ENCODE measurements at regions not wholly inside any gene's neighbourhood (a gene's known extent, or its start where the extent isn't known, plus 50 kb on each side); places are given as distances from the start of the nearest gene placed in this dataset.

DNA sequence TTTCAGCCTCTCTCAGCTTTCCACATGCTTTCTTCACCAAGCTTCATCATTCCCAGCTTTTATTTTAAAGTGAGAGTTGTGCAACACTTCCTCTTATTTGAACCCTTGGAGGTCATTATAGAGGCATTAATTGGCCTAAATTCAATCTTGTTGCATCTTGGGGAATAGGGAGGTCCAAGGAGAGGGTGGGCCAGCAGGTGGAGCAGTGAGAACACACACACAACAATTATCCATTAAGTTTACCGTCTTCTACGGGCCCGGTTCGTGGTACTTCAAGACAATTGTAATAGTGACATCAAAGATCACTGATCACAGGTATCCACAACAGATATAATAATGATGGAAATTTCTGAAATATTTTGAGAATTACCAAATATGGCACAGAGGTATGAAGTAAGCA is 457.2 kb upstream of the SMIM21 start:
- Histone ChIP-seq H2AFZ (ENCODE audit: low read length, unreplicated experiment) (no peak overlapping the region), H3K36me3 (ENCODE audit: insufficient read depth, low read length) (no peaks in the 10 kb centered on the region), H3K27me3 (ENCODE audit: insufficient read depth, low read length) (no peaks in the 10 kb centered on the region)

DNA sequence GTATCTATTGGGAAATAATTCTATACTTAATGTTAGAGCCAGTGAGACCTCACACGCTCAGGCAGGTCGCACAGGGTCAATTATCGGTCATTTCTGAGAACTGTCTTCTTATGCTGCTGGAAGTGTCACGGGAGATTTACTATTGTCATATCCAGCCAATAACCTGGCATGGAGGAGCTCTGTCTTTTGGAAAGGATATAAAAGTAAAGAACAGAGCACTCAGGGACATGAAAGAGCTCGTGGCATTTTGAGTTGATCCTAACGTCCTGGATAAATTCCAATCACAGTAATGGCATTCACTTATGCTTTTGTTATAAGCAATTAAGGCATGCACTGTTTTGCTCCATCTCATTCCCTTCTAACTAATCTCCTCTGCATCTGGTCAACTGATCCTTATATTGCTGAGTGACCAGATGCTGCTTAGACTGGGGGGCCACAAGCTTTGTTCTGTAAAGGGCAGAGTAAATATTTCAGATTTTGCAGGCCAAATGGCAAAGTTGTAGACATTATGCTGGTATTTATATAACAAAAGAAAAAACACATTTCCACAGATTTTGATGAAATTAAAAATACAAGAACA is 453.5 kb upstream of the SMIM21 start:
- Histone ChIP-seq H3K4me3 (ENCODE audit: low read depth, low read length) (no peak overlapping the region), H3K27ac (ENCODE audit: low read depth, low read length) (no peak overlapping the region), H3K27me3 (ENCODE audit: insufficient read depth, low read length) (no peaks in the 10 kb centered on the region), H2AFZ (ENCODE audit: low read length, unreplicated experiment) (no peak overlapping the region), H3K79me2 (ENCODE audit: control insufficient read depth, insufficient read depth, low read length, unreplicated experiment) (no peaks in the 10 kb centered on the region), H3K4me1 (ENCODE audit: control insufficient read depth, insufficient read depth, low read length, unreplicated experiment) (no peaks in the 10 kb centered on the region), H3K36me3 (ENCODE audit: insufficient read depth, low read length) (no peaks in the 10 kb centered on the region)

More for the DNA sequence above, 457.2 kb upstream of the SMIM21 start:
- H3K27ac ChIP-seq (ENCODE audit: low read depth, low read length): no peak overlapping the region
- no peaks in the 10 kb centered on the region for H3K4me1 ChIP-seq (ENCODE audit: control insufficient read depth, insufficient read depth, low read length, unreplicated experiment)
- no peak overlapping the region for H3K4me3 ChIP-seq (ENCODE audit: low read depth, low read length)
- H3K79me2 ChIP-seq (ENCODE audit: control insufficient read depth, insufficient read depth, low read length, unreplicated experiment): no peaks in the 10 kb centered on the region

DNA sequence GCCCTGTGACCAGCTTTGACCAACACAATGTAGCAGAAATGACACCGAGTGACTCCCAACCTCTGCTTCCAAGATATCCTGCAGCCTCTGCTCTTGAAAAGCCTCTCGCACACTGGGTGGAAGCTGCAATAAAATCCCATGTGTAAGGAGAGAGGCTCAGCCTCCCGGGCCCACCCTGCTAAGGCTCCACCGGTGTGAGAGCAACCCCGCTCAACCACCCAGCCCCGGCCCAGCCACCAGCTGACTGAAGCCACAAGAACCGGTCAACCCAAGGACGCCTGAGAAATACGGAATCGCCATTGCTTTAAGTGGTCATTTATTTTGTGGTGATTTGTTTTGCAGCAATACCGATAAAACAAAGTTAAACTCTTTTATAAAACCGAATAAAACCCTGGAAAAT is 452.8 kb upstream of the SMIM21 start:
- Histone ChIP-seq H3K36me3 (ENCODE audit: insufficient read depth, low read length) (no peaks in the 10 kb centered on the region), H3K4me1 (ENCODE audit: control insufficient read depth, insufficient read depth, low read length, unreplicated experiment) (no peaks in the 10 kb centered on the region), H2AFZ (ENCODE audit: low read length, unreplicated experiment) (no peak overlapping the region), H3K4me3 (ENCODE audit: low read depth, low read length) (no peak overlapping the region), H3K27ac (ENCODE audit: low read depth, low read length) (no peak overlapping the region), H3K27me3 (ENCODE audit: insufficient read depth, low read length) (no peaks in the 10 kb centered on the region), H3K79me2 (ENCODE audit: control insufficient read depth, insufficient read depth, low read length, unreplicated experiment) (no peaks in the 10 kb centered on the region)

DNA sequence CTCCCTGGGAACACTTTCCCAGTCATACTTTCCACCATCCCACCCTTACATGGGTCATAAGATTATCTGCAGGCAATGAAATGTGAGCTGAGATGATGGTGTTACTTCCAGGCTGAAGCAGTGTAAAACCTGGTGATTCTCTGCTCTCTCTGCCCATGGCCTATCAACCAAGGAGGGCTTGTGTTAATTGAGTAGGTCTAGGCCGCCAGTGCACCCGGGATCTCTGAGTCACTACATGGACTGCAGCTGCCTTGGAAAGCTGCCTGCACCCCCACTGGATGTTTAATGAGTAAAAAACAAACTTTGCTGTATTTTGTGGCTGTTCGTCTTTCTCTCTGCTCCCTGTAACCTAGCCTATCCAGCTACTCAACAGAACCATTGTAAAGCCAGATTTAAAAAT is 451.7 kb upstream of the SMIM21 start:
- no peaks in the 10 kb centered on the region for H3K79me2 ChIP-seq (ENCODE audit: control insufficient read depth, insufficient read depth, low read length, unreplicated experiment)
- no peak overlapping the region for H3K27ac ChIP-seq (ENCODE audit: low read depth, low read length)
- no peaks in the 10 kb centered on the region for H3K4me1 ChIP-seq (ENCODE audit: control insufficient read depth, insufficient read depth, low read length, unreplicated experiment)
- no peak overlapping the region for H3K4me3 ChIP-seq (ENCODE audit: low read depth, low read length)
- no peaks in the 10 kb centered on the region for H3K36me3 ChIP-seq (ENCODE audit: insufficient read depth, low read length)
- no peaks in the 10 kb centered on the region for H3K27me3 ChIP-seq (ENCODE audit: insufficient read depth, low read length)
- H2AFZ ChIP-seq (ENCODE audit: low read length, unreplicated experiment): no peak overlapping the region

DNA sequence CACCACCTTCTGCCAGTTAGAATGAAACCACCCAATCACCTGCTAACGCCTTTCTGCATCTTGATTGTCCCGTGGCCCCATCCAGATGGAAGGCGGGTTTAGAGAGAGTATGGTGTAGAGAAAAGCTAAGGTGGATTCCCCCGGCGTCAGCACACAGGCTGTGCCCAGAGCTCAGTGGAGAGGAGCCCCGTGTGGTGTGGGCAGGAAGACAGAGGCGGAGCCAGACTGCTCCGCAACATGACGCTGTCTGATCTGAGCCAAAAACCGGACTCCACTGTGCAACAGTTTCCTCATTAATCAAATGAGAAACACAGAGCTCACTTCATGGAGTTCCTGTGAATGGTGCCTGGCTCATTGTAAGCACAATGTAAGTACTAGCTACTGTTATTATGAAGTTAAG is 448.1 kb upstream of the SMIM21 start:
- no peaks in the 10 kb centered on the region for H3K27me3 ChIP-seq (ENCODE audit: insufficient read depth, low read length)
- H3K79me2 ChIP-seq (ENCODE audit: control insufficient read depth, insufficient read depth, low read length, unreplicated experiment): no peaks in the 10 kb centered on the region
- no peak overlapping the region for H3K27ac ChIP-seq (ENCODE audit: low read depth, low read length)
- H3K4me3 ChIP-seq (ENCODE audit: low read depth, low read length): no peak overlapping the region
- H2AFZ ChIP-seq (ENCODE audit: low read length, unreplicated experiment): no peak overlapping the region
- no peaks in the 10 kb centered on the region for H3K4me1 ChIP-seq (ENCODE audit: control insufficient read depth, insufficient read depth, low read length, unreplicated experiment)
- H3K36me3 ChIP-seq (ENCODE audit: insufficient read depth, low read length): no peaks in the 10 kb centered on the region

DNA sequence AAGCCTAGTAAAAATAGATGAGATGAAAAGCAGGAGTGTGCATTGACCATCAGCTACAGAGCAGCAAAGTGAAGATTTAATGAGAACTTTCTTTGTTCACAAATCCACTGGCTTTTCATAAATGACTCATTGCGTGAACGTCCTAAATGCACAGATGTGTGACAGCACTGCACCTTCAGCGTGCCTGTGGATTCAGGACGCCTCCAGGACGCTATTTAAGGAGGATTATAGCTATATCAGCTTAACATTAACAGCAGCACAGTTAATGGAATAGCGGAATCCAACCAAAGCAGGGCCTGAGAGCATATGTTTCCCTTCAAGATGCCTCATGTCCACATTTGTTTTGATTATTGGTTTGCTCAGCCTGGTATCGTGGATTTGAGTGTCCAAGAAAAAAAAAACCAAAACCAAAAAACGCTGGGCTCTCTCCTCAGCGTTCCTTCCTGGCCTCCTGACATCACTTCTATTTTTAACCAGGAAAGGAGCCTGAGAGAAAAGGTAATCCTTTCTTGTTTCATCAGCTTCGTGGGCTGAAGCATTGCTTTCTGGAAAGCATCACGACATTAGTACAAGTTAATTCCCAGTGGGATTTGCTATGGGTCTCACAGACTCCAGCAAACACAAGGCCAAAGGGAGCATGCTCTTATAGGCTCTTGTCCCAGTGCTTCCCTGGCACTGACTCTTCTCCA is 447.0 kb upstream of the SMIM21 start:
- Histone ChIP-seq H3K36me3 (ENCODE audit: insufficient read depth, low read length) (no peaks in the 10 kb centered on the region), H3K79me2 (ENCODE audit: control insufficient read depth, insufficient read depth, low read length, unreplicated experiment) (no peaks in the 10 kb centered on the region), H3K27ac (ENCODE audit: low read depth, low read length) (no peak overlapping the region), H2AFZ (ENCODE audit: low read length, unreplicated experiment) (no peak overlapping the region), H3K27me3 (ENCODE audit: insufficient read depth, low read length) (no peaks in the 10 kb centered on the region), H3K4me1 (ENCODE audit: control insufficient read depth, insufficient read depth, low read length, unreplicated experiment) (no peaks in the 10 kb centered on the region), H3K4me3 (ENCODE audit: low read depth, low read length) (no peak overlapping the region)

DNA sequence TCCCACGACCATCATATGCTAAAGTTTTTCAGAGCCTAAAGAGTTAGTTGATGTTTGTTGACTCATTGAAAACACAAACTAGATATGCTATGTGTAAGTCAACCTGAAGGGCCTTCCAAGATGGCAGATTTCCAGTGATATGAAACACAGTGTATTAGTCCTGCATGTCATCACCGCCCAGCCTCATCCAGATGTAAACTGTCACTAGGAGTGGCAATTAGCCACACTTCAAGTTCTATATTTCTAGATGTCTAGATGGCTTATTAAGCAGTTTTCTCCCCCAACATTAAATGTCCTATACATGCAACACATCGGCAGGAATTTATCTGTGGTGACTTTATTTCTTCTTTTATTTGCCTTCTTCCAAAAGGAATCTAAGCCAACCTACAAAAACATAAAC is 444.1 kb upstream of the SMIM21 start:
- Histone ChIP-seq H3K4me1 (ENCODE audit: control insufficient read depth, insufficient read depth, low read length, unreplicated experiment) (no peaks in the 10 kb centered on the region), H3K27me3 (ENCODE audit: insufficient read depth, low read length) (no peaks in the 10 kb centered on the region), H3K4me3 (ENCODE audit: low read depth, low read length) (no peak overlapping the region), H3K27ac (ENCODE audit: low read depth, low read length) (no peak overlapping the region), H3K36me3 (ENCODE audit: insufficient read depth, low read length) (no peaks in the 10 kb centered on the region), H3K79me2 (ENCODE audit: control insufficient read depth, insufficient read depth, low read length, unreplicated experiment) (no peaks in the 10 kb centered on the region), H2AFZ (ENCODE audit: low read length, unreplicated experiment) (no peak overlapping the region)

DNA sequence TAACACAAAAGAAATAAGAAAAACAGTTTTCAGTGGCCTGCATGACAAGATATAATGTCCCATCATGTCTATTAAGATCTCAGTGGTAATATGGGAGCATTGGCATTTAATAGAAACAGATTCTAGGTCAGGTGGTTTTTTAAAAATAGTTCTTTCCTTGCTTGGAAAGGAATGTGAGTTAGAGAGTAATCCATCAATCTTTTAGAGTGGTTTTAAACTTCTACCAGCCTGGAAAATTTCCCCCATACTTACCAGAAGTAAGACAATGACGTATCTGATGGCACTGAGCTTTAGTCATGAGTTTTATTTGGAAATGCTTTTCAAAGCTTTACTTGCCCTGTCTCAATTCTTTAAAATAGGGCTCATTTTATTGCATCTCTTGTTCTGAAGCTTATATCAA is 441.7 kb upstream of the SMIM21 start:
- H3K36me3 ChIP-seq (ENCODE audit: insufficient read depth, low read length): no peaks in the 10 kb centered on the region
- no peak overlapping the region for H3K4me3 ChIP-seq (ENCODE audit: low read depth, low read length)
- no peaks in the 10 kb centered on the region for H3K79me2 ChIP-seq (ENCODE audit: control insufficient read depth, insufficient read depth, low read length, unreplicated experiment)
- H2AFZ ChIP-seq (ENCODE audit: low read length, unreplicated experiment): no peak overlapping the region
- no peak overlapping the region for H3K27ac ChIP-seq (ENCODE audit: low read depth, low read length)
- H3K27me3 ChIP-seq (ENCODE audit: insufficient read depth, low read length): no peaks in the 10 kb centered on the region
- no peaks in the 10 kb centered on the region for H3K4me1 ChIP-seq (ENCODE audit: control insufficient read depth, insufficient read depth, low read length, unreplicated experiment)

DNA sequence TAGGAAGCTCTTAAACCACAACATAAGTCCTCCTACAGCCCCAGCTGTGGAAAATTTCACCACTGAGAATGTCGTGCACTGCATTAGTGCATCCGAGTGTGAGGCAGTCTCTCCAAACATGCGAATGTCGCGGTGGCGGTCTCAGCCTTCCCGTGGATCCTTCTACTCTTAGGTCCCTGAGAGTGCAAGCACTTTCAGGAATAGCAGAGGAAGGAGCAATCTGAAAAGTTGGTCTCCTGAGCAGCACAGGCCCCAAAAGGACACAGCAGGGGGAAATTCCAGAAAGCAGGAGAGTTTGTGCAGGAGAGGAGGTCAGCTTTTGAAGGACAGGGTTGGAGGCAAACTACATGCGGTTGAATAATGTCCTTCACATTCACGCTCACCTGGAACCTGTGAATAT is 440.5 kb upstream of the SMIM21 start:
- Histone ChIP-seq H3K27me3 (ENCODE audit: insufficient read depth, low read length) (no peaks in the 10 kb centered on the region), H3K36me3 (ENCODE audit: insufficient read depth, low read length) (no peaks in the 10 kb centered on the region), H3K79me2 (ENCODE audit: control insufficient read depth, insufficient read depth, low read length, unreplicated experiment) (no peaks in the 10 kb centered on the region), H3K4me3 (ENCODE audit: low read depth, low read length) (no peak overlapping the region), H2AFZ (ENCODE audit: low read length, unreplicated experiment) (no peak overlapping the region), H3K27ac (ENCODE audit: low read depth, low read length) (no peak overlapping the region), H3K4me1 (ENCODE audit: control insufficient read depth, insufficient read depth, low read length, unreplicated experiment) (no peaks in the 10 kb centered on the region)

DNA sequence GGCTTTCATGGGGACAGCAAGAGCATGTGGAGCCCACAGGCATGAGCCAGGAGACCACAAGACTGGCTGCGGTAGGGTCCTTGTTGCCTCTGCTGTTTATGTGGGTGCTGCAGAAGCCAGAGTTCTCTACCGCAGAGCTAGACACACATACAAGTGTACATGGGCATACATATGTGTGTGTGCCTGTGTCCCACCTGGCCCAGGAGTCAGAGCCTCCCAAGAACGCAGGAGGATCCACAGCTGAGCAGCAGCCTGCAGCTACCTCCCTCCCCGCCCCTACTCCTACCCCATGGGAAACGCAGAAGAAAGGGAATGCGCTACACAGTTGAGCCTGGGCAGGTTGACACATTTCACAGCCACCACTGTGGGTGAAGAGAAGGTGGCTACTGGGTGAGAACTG is 438.1 kb upstream of the SMIM21 start:
- no peak overlapping the region for H3K27ac ChIP-seq (ENCODE audit: low read depth, low read length)
- H2AFZ ChIP-seq (ENCODE audit: low read length, unreplicated experiment): no peak overlapping the region
- no peaks in the 10 kb centered on the region for H3K79me2 ChIP-seq (ENCODE audit: control insufficient read depth, insufficient read depth, low read length, unreplicated experiment)
- no peaks in the 10 kb centered on the region for H3K27me3 ChIP-seq (ENCODE audit: insufficient read depth, low read length)
- H3K4me1 ChIP-seq (ENCODE audit: control insufficient read depth, insufficient read depth, low read length, unreplicated experiment): no peaks in the 10 kb centered on the region
- no peaks in the 10 kb centered on the region for H3K36me3 ChIP-seq (ENCODE audit: insufficient read depth, low read length)
- no peak overlapping the region for H3K4me3 ChIP-seq (ENCODE audit: low read depth, low read length)

DNA sequence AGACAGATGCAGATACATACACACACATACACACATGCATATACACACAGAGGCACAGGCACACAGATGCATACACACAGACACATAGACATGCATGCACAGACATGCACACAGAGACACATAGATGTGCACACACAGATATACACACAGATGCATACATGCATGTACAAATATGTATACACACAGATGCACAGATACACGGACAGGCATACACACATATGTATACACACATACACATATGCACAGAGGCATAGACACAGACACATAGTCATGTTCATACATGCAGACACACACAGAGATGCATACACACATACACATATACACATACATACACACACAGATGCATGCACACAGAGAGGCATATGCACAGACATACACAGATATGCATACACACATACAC is 437.3 kb upstream of the SMIM21 start:
- no peak overlapping the region for H3K4me3 ChIP-seq (ENCODE audit: low read depth, low read length)
- H3K27me3 ChIP-seq (ENCODE audit: insufficient read depth, low read length): no peaks in the 10 kb centered on the region
- H2AFZ ChIP-seq (ENCODE audit: low read length, unreplicated experiment): no peak overlapping the region
- no peaks in the 10 kb centered on the region for H3K36me3 ChIP-seq (ENCODE audit: insufficient read depth, low read length)
- H3K79me2 ChIP-seq (ENCODE audit: control insufficient read depth, insufficient read depth, low read length, unreplicated experiment): no peaks in the 10 kb centered on the region
- H3K27ac ChIP-seq (ENCODE audit: low read depth, low read length): no peak overlapping the region
- H3K4me1 ChIP-seq (ENCODE audit: control insufficient read depth, insufficient read depth, low read length, unreplicated experiment): no peaks in the 10 kb centered on the region

All from ACC112 (cell line).